ENCODE measurements at regions not wholly inside any gene's neighbourhood (a gene's known extent, or its start where the extent isn't known, plus 50 kb on each side); places are given as distances from the start of the nearest gene placed in this dataset.
"Not testable (repeated sequence)": the region's sequence is repeated elsewhere in the genome, so short reads cannot be mapped to it uniquely, and the experiment has no call there.

GRCh38 chr10:95137990-95138625 lies 55.9 kb upstream of the ACSM6 start:
- in situ Hi-C loops (cut with HindIII; ENCODE audit: low sequenced_read_pairs); DNase-seq (ENCODE audit: low read depth, low spot score); H3K4me3 ChIP-seq (ENCODE audit: low read depth, low read length): not testable (repeated sequence)

DNA sequence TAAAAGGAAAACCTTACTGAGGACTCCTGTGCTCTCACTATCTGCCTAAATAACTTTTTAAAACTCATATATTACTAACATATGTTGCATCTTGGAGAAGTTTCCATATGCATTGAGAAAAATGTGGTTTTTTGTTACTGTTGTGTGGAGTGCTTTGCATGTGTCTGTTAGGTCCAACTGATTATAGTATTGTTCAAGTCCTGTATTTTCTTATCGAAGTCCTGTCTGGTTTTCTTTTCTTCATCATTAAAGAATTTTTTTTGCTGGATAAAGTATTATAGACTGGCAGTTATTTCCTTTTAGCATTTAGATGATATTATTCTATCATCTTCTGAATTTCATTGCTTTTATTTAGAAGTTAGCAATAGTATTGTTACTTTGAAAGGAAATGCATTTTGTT lies 59.5 kb upstream of the ACSM6 start:
- TF ChIP-seq, protein P1, sequence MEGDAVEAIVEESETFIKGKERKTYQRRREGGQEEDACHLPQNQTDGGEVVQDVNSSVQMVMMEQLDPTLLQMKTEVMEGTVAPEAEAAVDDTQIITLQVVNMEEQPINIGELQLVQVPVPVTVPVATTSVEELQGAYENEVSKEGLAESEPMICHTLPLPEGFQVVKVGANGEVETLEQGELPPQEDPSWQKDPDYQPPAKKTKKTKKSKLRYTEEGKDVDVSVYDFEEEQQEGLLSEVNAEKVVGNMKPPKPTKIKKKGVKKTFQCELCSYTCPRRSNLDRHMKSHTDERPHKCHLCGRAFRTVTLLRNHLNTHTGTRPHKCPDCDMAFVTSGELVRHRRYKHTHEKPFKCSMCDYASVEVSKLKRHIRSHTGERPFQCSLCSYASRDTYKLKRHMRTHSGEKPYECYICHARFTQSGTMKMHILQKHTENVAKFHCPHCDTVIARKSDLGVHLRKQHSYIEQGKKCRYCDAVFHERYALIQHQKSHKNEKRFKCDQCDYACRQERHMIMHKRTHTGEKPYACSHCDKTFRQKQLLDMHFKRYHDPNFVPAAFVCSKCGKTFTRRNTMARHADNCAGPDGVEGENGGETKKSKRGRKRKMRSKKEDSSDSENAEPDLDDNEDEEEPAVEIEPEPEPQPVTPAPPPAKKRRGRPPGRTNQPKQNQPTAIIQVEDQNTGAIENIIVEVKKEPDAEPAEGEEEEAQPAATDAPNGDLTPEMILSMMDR (IDR thresholded peaks at IDR 0.05; ENCODE audit: low read depth, low read length), result no peak
- DNase-seq (ENCODE audit: low read depth, low spot score), result no peak
- H3K4me3 ChIP-seq (ENCODE audit: low read depth, low read length), result no peak overlapping the region
- in situ Hi-C loops (cut with HindIII; ENCODE audit: low sequenced_read_pairs), result no loop called here

- TF ChIP-seq, protein P1 (IDR thresholded peaks at IDR 0.05; ENCODE audit: low read depth, low read length), result no peak
- in situ Hi-C loops (cut with HindIII; ENCODE audit: low sequenced_read_pairs), result no loop called here
- no peak for DNase-seq (ENCODE audit: low read depth, low spot score)
Observed at GRCh38 chr10:95133997-95134396, 60.0 kb upstream of the ACSM6 start.

DNA sequence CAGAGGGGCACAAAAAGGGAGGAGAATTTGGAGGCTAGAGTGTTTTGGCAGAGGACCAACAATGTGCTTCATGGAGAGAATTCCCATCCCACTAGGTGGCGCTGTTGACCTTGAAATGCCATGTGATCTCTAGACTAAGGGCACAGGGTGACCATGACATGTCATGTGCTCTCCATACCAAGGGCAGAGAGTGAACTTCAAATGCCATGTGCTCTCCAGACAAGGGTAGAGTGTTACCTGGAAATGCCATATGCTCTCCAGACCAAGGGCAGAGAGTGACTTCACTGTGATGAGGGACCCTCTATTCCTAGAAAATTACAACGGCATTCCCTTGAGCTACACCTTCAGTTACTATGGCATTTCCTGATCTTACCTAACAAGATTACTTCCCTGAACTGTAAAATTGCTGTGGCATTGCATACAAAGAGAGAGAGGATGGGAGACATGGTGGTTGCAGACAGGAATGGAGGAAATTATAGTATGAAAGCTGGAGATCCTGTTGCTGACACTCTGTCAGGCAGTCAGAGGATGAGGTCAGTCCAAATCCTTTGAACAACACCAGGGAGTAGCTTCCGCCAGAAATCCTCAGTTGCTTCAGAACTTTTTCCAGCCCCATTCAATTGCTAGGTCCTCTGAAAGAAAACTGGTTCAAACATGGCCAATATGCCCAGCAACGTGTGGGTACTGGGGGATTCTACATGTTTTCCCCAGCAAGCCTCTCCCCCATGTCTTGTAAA lies 60.9 kb upstream of the ACSM6 start:
- TF ChIP-seq, protein P1 (IDR thresholded peaks at IDR 0.05; ENCODE audit: low read depth, low read length), result peak; percentile 69
- H3K4me3 ChIP-seq (ENCODE audit: low read depth, low read length), result no peak overlapping the region
- DNase-seq (ENCODE audit: low read depth, low spot score), result peak; percentile 58
- in situ Hi-C loops (cut with HindIII; ENCODE audit: low sequenced_read_pairs), result no loop called here

More at GRCh38 chr10:95133997-95134396, 60.0 kb upstream of the ACSM6 start:
- no peak overlapping the region for H3K4me3 ChIP-seq (ENCODE audit: low read depth, low read length)

- DNase-seq (ENCODE audit: low read depth, low spot score); in situ Hi-C loops (cut with HindIII; ENCODE audit: low sequenced_read_pairs); H3K4me3 ChIP-seq (ENCODE audit: low read depth, low read length): not testable (repeated sequence)
Observed at GRCh38 chr10:95130429-95130828, 61.1 kb upstream of the CYP2C8 start.

GRCh38 chr10:95125582-95125981 lies 56.3 kb upstream of the CYP2C8 start:
- in situ Hi-C loops (cut with HindIII; ENCODE audit: low sequenced_read_pairs), result no loop called here
- H3K4me3 ChIP-seq (ENCODE audit: low read depth, low read length), result no peak overlapping the region
- DNase-seq (ENCODE audit: low read depth, low spot score), result no peak
- TF ChIP-seq, protein P1 (IDR thresholded peaks at IDR 0.05; ENCODE audit: low read depth, low read length), result no peak

DNA sequence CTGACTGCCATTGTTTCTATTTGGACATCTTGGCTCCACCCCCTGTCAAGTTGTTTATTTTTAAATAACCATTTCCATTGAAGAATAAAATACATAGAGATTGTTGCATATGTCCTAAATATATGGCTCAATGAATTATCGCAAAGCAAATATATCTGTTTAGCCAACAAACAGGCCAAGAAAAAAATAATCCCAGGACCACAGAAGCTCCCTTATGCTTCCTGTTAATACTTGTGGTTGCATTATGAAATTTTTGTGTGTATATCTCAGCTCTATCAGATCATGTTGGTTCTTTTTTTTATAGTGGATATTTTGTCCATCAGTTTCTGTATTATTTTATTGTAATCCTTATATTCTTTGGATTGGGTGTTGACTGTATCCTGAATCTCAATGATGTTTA lies 53.4 kb upstream of the CYP2C8 start:
- TF ChIP-seq, protein P1 (IDR thresholded peaks at IDR 0.05; ENCODE audit: low read depth, low read length), result no peak
- H3K4me3 ChIP-seq (ENCODE audit: low read depth, low read length), result no peak overlapping the region
- no peak for DNase-seq (ENCODE audit: low read depth, low spot score)
- in situ Hi-C loops (cut with HindIII; ENCODE audit: low sequenced_read_pairs), result no loop called here
